ENCODE measurements at regions not wholly inside any gene's neighbourhood (a gene's known extent, or its start where the extent isn't known, plus 50 kb on each side); places are given as distances from the start of the nearest gene placed in this dataset.

DNA sequence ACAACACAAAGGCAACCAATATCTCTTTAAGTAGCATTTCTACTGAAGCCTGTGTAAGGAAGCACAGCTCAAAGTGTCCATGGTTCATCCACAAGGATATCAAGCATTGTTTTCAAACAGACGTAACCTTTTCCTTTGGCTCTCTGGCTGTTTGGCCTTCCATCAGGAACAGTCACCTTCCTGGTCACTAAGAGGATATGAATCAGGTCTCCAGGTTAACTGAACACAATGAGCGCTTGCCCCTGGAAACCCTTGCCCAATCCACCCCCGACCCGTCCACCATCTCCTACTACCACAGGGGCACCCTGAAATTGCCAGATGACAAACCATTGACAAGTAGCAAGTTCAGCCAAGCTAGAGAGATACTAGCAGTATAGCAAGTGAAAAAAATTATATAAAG is 114.4 kb upstream of the COL21A1 start:
- no peaks in the 10 kb centered on the region for H3K36me3 ChIP-seq (ENCODE audit: control insufficient read depth, insufficient read depth, low read length)
- H3K27me3 ChIP-seq (ENCODE audit: control insufficient read depth, insufficient read depth, low read length), result no peaks in the 10 kb centered on the region
- TF ChIP-seq, protein P1, sequence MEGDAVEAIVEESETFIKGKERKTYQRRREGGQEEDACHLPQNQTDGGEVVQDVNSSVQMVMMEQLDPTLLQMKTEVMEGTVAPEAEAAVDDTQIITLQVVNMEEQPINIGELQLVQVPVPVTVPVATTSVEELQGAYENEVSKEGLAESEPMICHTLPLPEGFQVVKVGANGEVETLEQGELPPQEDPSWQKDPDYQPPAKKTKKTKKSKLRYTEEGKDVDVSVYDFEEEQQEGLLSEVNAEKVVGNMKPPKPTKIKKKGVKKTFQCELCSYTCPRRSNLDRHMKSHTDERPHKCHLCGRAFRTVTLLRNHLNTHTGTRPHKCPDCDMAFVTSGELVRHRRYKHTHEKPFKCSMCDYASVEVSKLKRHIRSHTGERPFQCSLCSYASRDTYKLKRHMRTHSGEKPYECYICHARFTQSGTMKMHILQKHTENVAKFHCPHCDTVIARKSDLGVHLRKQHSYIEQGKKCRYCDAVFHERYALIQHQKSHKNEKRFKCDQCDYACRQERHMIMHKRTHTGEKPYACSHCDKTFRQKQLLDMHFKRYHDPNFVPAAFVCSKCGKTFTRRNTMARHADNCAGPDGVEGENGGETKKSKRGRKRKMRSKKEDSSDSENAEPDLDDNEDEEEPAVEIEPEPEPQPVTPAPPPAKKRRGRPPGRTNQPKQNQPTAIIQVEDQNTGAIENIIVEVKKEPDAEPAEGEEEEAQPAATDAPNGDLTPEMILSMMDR (IDR thresholded peaks at IDR 0.05; ENCODE audit: insufficient read depth, low read length, poor library complexity, severe bottlenecking), result no peak
- no peak overlapping the region for H3K4me3 ChIP-seq (ENCODE audit: low read depth, low read length)
- no peak for DNase-seq (ENCODE audit: low read depth)

DNA sequence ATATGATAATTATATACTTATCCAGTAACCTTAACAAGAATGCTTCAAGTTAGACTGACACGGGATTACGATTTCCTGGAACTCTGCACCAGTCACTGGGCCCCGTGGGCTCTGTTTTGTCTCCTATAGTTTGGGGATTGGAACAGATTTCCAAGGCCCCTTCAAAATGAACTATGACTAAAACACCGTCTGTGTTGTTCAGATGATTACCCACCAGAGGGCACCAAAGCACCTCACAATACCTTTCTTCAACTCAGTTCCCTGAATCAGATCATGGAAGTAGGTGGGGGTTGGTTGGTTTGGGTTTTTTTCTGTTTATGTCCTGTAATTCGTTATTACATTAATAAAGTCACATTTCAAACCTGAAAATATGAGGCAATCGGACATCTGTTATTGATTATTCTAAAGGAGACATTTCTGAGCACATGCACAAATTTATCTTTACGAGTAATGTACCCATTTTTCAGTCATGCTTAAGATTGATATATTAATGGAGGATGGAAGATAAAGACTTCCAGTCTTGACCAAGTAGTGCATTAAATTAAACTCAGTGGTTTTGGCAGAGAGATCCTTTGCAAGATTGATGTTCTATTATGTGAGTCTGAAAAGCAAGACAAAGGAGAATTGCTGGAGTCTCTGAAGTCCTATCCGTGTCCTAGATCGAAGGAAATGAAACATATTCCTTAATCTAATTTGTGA is 112.0 kb upstream of the COL21A1 start:
- TF ChIP-seq, protein P1 (IDR thresholded peaks at IDR 0.05; ENCODE audit: insufficient read depth, low read length, poor library complexity, severe bottlenecking), result peak; percentile 62
- Histone ChIP-seq H3K4me3 (ENCODE audit: low read depth, low read length) (no peak overlapping the region), H3K36me3 (ENCODE audit: control insufficient read depth, insufficient read depth, low read length) (no peaks in the 10 kb centered on the region), H3K27me3 (ENCODE audit: control insufficient read depth, insufficient read depth, low read length) (no peaks in the 10 kb centered on the region)
- DNase-seq (ENCODE audit: low read depth), result no peak

DNA sequence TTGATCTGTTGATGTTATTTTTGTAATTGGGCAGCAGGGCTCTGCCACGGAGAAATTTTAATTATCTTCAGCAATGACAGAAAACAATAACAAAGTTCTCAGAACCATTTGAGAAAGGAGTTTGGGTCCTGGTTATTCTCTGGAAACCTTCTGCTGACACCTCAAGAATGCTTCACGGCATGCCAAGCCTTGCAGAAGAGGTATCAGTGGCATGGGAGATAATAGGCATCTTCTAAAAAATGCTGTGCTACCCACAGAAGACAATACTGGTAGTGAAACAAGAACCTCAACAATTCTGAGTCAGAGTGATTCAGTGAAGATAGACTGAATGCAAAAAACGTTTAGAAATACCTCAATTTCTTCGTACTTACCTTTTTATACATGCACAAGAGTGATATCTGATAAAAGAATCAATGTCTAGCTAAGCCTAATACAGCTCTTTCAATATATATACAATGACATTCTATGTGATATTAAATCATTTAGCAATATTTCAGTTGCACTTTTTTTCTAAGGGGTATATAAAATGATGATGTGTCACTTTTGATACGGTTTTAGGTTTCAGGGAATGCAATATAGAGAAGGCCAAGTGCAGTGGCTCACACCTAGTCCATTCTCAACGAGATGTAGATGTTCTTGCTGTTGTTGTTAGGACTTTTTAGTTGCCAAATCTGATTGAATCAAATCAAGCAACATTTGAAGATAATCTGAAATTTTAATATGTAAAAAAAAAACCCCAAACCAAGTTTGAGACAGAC is 110.4 kb upstream of the COL21A1 start:
- no peak overlapping the region for H3K4me3 ChIP-seq (ENCODE audit: low read depth, low read length)
- no peaks in the 10 kb centered on the region for H3K36me3 ChIP-seq (ENCODE audit: control insufficient read depth, insufficient read depth, low read length)
- no peak for DNase-seq (ENCODE audit: low read depth)
- TF ChIP-seq, protein P1 (IDR thresholded peaks at IDR 0.05; ENCODE audit: insufficient read depth, low read length, poor library complexity, severe bottlenecking), result no peak
- no peaks in the 10 kb centered on the region for H3K27me3 ChIP-seq (ENCODE audit: control insufficient read depth, insufficient read depth, low read length)

DNA sequence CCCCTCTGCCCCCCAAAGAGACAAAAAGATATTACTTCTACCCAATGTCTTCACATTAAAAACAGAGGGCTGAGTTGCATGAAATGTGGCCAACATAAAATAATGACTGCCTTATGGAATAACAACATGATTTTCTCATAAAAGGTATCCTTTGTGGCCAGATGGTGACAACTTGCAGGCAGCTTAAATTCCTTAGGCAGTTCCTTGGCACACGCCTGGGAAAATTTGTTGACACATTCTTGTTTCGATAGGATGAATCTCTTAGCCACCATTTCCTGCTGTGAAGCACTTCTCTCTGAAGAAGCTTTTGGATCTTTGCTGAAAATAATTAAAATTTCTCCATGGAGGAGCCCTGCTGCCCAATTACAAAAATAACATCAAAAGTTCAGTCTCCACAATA is 109.0 kb upstream of the COL21A1 start:
- TF ChIP-seq, protein P1 (IDR thresholded peaks at IDR 0.05; ENCODE audit: insufficient read depth, low read length, poor library complexity, severe bottlenecking), result no peak
- no peaks in the 10 kb centered on the region for H3K27me3 ChIP-seq (ENCODE audit: control insufficient read depth, insufficient read depth, low read length)
- no peaks in the 10 kb centered on the region for H3K36me3 ChIP-seq (ENCODE audit: control insufficient read depth, insufficient read depth, low read length)
- H3K4me3 ChIP-seq (ENCODE audit: low read depth, low read length), result no peak overlapping the region
- no peak for DNase-seq (ENCODE audit: low read depth)

DNA sequence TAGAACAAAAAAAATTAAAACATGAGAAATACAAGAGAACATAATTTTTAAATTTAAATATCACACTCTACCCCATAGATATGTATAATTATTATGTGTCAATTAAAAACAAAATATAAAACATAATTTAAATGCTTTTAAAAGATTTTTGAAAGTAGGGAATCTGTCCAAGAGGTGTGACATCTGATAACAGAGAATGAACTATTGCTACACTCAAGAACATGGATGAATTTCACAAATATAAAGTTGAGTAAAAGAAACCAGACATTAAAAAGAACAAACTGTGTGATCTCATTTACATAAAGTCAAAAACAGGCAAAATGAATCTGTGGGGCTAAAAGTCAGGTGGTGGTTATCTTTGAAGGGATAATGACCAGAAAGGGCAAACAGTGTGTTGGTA is 106.5 kb upstream of the COL21A1 start:
- Histone ChIP-seq H3K4me3 (ENCODE audit: low read depth, low read length) (no peak overlapping the region), H3K27me3 (ENCODE audit: control insufficient read depth, insufficient read depth, low read length) (no peaks in the 10 kb centered on the region), H3K36me3 (ENCODE audit: control insufficient read depth, insufficient read depth, low read length) (no peaks in the 10 kb centered on the region)
- DNase-seq (ENCODE audit: low read depth), result no peak
- TF ChIP-seq, protein P1 (IDR thresholded peaks at IDR 0.05; ENCODE audit: insufficient read depth, low read length, poor library complexity, severe bottlenecking), result no peak
